K562 (cell line): ENCODE measurements at regions not wholly inside any gene's neighbourhood (a gene's known extent, or its start where the extent isn't known, plus 50 kb on each side); places are given as distances from the start of the nearest gene placed in this dataset.

Experiments used
- ATAC-seq: fragments of 200-7000 bp; cut with Tn5 transposase; 3 replicates; pipeline ENCODE4 v1.9.1; 2020; ENCODE audit warnings: moderate library complexity
- BruUV-seq: library from RNA; stranded (reverse); fragments of 400-500 nt; replicated peaks from 2 replicates; lab custom pipeline; 2021; lab: Mats Ljungman, UMichigan
- CTCF ChIA-PET: fragments of 300-600 bp; formaldehyde crosslinking; extraction: SDS; loops from one replicate; lab custom pipeline; 2021; ENCODE audit warnings: low intra/inter-chr PET ratio; lab: Yijun Ruan, JAX
- POLR2A ChIA-PET: fragments of 300-600, 350-650 bp; sonication (Branson Sonifier 250); formaldehyde crosslinking; extraction: SDS; loops from one replicate; lab custom pipeline; 2021; ENCODE audit warnings: antibody characterized with exemption, inconsistent platforms; lab: Yijun Ruan, JAX
- DNase-seq, 4 experiments: peaks; one replicate each; pipeline versions ENCODE4 v3.0.0 to v3.0.0-alpha.2; 2011 to 2018; ENCODE audit warnings: low spot score in 3 of 4, mixed read lengths in 3 of 4; ENCODE audit errors: extremely low read depth in 1 of 4
- FAIRE-seq: peaks from 2 replicates; lab custom pipeline; 2011; peaks lifted over from hg19 to GRCh38; lab: Jason Lieb, UNC
- H2AFZ ChIP-seq: 2 replicates; pipeline ENCODE4 v1.6.0; 2011; ENCODE audit warnings: low read depth, low read length, control low read depth, inconsistent platforms
- H3K27ac ChIP-seq: fragments of 200-600 bp; 3 replicates; pipeline ENCODE4 v1.8.0; 2011; ENCODE audit warnings: low read depth, mild to moderate bottlenecking, control low read depth, inconsistent platforms, low read length, moderate library complexity, mixed read lengths; ENCODE audit errors: extremely low read depth
- H3K27me3 ChIP-seq, 2 experiments: fragments of 300-600 bp in 1 of 2; 2 replicates in 1 of 2; 3 replicates in 1 of 2; pipeline versions ENCODE4 v1.6.0 to v1.8.0; 2011; ENCODE audit warnings: inconsistent platforms in 2 of 2, low read length in 2 of 2, mild to moderate bottlenecking in 1 of 2, mixed read lengths in 1 of 2, moderate library complexity in 1 of 2; ENCODE audit not compliant: control insufficient read depth in 2 of 2, insufficient read depth in 2 of 2
- H3K36me3 ChIP-seq: fragments of 300-600 bp; 3 replicates; pipeline ENCODE4 v1.8.0; 2011; ENCODE audit warnings: mild to moderate bottlenecking, low read length, inconsistent platforms; ENCODE audit not compliant: control insufficient read depth, insufficient read depth
- H3K4me1 ChIP-seq, 2 experiments: fragments of 200-600 bp in 1 of 2; replicated peaks in 1 of 2; 2 replicates in 1 of 2; 3 replicates in 1 of 2; pipeline versions ENCODE4 v1.5.1 to v1.8.0; 2011; ENCODE audit warnings: inconsistent platforms in 2 of 2, low read length in 2 of 2, mild to moderate bottlenecking in 1 of 2, mixed read lengths in 1 of 2, moderate library complexity in 1 of 2; ENCODE audit not compliant: control insufficient read depth in 2 of 2, insufficient read depth in 2 of 2
- H3K4me2 ChIP-seq: 2 replicates; pipeline ENCODE4 v1.6.1; 2011; ENCODE audit warnings: low read length, control low read depth, inconsistent platforms, mixed read lengths; ENCODE audit not compliant: insufficient read depth
- H3K4me3 ChIP-seq: fragments of 200-600 bp; sonication (generic), shearing (Covaris generic); 2 replicates; pipeline ENCODE4 v1.5.1; 2016; ENCODE audit warnings: control low read depth, inconsistent platforms
- H3K79me2 ChIP-seq: fragments of 200-600 bp; 3 replicates; pipeline ENCODE4 v1.8.0; 2011; ENCODE audit warnings: low read length, inconsistent platforms; ENCODE audit not compliant: control insufficient read depth, insufficient read depth
- H3K9ac ChIP-seq, 2 experiments: 2 replicates each; pipeline versions ENCODE4 v1.6.0 to v1.6.1; 2011; ENCODE audit warnings: low read depth in 2 of 2, low read length in 2 of 2, control low read depth in 1 of 2, inconsistent platforms in 1 of 2, mild to moderate bottlenecking in 1 of 2, mixed read lengths in 1 of 2; ENCODE audit not compliant: insufficient read depth in 1 of 2
- H3K9me1 ChIP-seq: one replicate; pipeline ENCODE4 v1.6.0; 2011; ENCODE audit warnings: inconsistent platforms, mild to moderate bottlenecking, low read length, moderate library complexity; ENCODE audit not compliant: control insufficient read depth, insufficient read depth
- H3K9me3 ChIP-seq: replicated peaks from 2 replicates; pipeline ENCODE4 v1.5.1; 2011; ENCODE audit warnings: low read depth, low read length, inconsistent platforms; ENCODE audit not compliant: control insufficient read depth, insufficient read depth
- H4K20me1 ChIP-seq: replicated peaks from 2 replicates; pipeline ENCODE4 v1.6.1; 2011; ENCODE audit warnings: low read length, inconsistent platforms, mixed read lengths; ENCODE audit not compliant: control insufficient read depth, insufficient read depth
- BCOR ChIP-seq: fragments of 450-650 bp; IDR thresholded peaks from 2 replicates; pipeline ENCODE4 v1.6.1; 2016
- CHAMP1 ChIP-seq: fragments of 450-650 bp; IDR thresholded peaks from 2 replicates; pipeline ENCODE4 v1.6.1; 2016; ENCODE audit warnings: mild to moderate bottlenecking
- CLOCK ChIP-seq: fragments of 250-450 bp; sonication (Bioruptor Pico); IDR thresholded peaks from 2 replicates; pipeline ENCODE4 v1.4.0; 2020; ENCODE audit warnings: mild to moderate bottlenecking, moderate library complexity, borderline replicate concordance
- FOS ChIP-seq: IDR thresholded peaks from 3 replicates; pipeline ENCODE4 v1.6.1; 2011; ENCODE audit not compliant: insufficient read length; ENCODE audit errors: extremely low read depth
- FUS ChIP-seq: fragments of 200-400 bp; formaldehyde crosslinking; optimal IDR thresholded peaks from 2 replicates; pipeline ENCODE3; 2017; ENCODE audit warnings: low read depth, low read length
- HIVEP1 ChIP-seq: fragments of 250-450 bp; sonication (Bioruptor Pico); IDR thresholded peaks from 2 replicates; pipeline ENCODE4 v1.4.0; 2020; ENCODE audit warnings: mild to moderate bottlenecking
- KLF1 ChIP-seq: fragments of 450-650 bp; IDR thresholded peaks from 2 replicates; pipeline ENCODE4 v1.6.1; 2016; ENCODE audit warnings: missing genetic modification characterization, missing compliant biosample characterization
- MAFF ChIP-seq: IDR thresholded peaks from 2 replicates; pipeline ENCODE4 v1.6.1; 2012; ENCODE audit warnings: low read length, improper control_type of control experiment
- MXI1 ChIP-seq: IDR thresholded peaks from 2 replicates; pipeline ENCODE4 v1.6.1; 2011; ENCODE audit warnings: low read depth, mild to moderate bottlenecking, improper control_type of control experiment, low read length
- OTX1 ChIP-seq: fragments of 450-650 bp; formaldehyde crosslinking; IDR thresholded peaks from 2 replicates; pipeline ENCODE4 v1.4.0; 2022; ENCODE audit warnings: mild to moderate bottlenecking
- PHB ChIP-seq: fragments of 250-450 bp; sonication (Bioruptor Pico); IDR thresholded peaks from 2 replicates; pipeline ENCODE4 v1.5.0; 2021
- POU5F1 ChIP-seq: fragments of 150-350 bp; IDR thresholded peaks from 2 replicates; pipeline ENCODE4 v1.6.1; 2014; ENCODE audit warnings: borderline replicate concordance, low read length, low read depth, mild to moderate bottlenecking; ENCODE audit not compliant: partially characterized antibody
- PURB ChIP-seq: sonication (generic); formaldehyde crosslinking; IDR thresholded peaks from 2 replicates; pipeline ENCODE4 v1.9.0; 2021; ENCODE audit warnings: low read depth, mild to moderate bottlenecking, missing genetic modification reagents
- ZBTB12 ChIP-seq: fragments of 250-450 bp; sonication (Bioruptor Pico); IDR thresholded peaks from 2 replicates; pipeline ENCODE4 v1.4.0; 2020
- ZNF184 ChIP-seq: sonication (generic); formaldehyde crosslinking; IDR thresholded peaks from 2 replicates; pipeline ENCODE4 v1.5.0; 2020; ENCODE audit warnings: missing genetic modification reagents
- ZNF589 ChIP-seq: fragments of 200-800 bp; sonication (Bioruptor generic); IDR thresholded peaks from 2 replicates; pipeline ENCODE4 v1.6.1; 2016; ENCODE audit warnings: low read depth, missing genetic modification characterization, missing compliant biosample characterization
- WGBS: fragments of 100-300 bp; shearing (Covaris generic); methylation state at CpG from one replicate; pipeline ENCODE4 v1.1.6; 2016; ENCODE audit warnings: low coverage, mixed read lengths; ENCODE audit not compliant: insufficient coverage; ENCODE audit errors: missing lambda C conversion rate; 5-methylcytosine and 5-hydroxymethylcytosine counted together
- in situ Hi-C: fragments of 300-500 bp; cut with MboI; formaldehyde crosslinking; loops from 4 replicates; pipeline ENCODE4 v1.15.0; 2018; ENCODE audit warnings: inconsistent platforms, mixed read lengths
- intact Hi-C: fragments of 100-400 bp; cut with micrococcal nuclease; formaldehyde crosslinking; loops from 2 replicates; pipeline ENCODE4 v1.14.2; 2022
- TF ChIP-seq, protein P1 (sequence below): fragments of 250-450 bp; sonication (Bioruptor Pico); IDR thresholded peaks from 2 replicates; pipeline ENCODE4 v1.6.1; 2021; ENCODE audit warnings: mild to moderate bottlenecking
- TF ChIP-seq, protein P2 (sequence below): sonication (generic); formaldehyde crosslinking; IDR thresholded peaks from 2 replicates; pipeline ENCODE4 v1.8.1; 2023; ENCODE audit warnings: mild to moderate bottlenecking, missing genetic modification reagents

- ATAC-seq (no peak), DNase-seq (no peak), FAIRE-seq (no peak)
- no TSS peak for BruUV-seq
- ChIA-PET POLR2A (no interaction called here), CTCF (no interaction called here)
- Histone ChIP-seq H3K4me2 (no peak overlapping the region), H3K9ac (no peak overlapping the region), H3K27ac (no peak overlapping the region), H3K79me2 (no peaks in the 10 kb centered on the region), H3K27me3 (no peaks in the 10 kb centered on the region), H3K4me1 (no peaks in the 10 kb centered on the region), H3K9me1 (no peaks in the 10 kb centered on the region), H2AFZ (no peak overlapping the region), H4K20me1 (no peaks in the 10 kb centered on the region), H3K4me3 (no peak overlapping the region), H3K36me3 (no peaks in the 10 kb centered on the region), H3K9me3 (no peaks in the 10 kb centered on the region)
- intact Hi-C loops (no loop called here), in situ Hi-C loops (no loop called here)
- 4% methylated on average over 2 of the region's 2 CpGs for WGBS
- TF ChIP-seq KLF1 (tag), result no peak
- TF ChIP-seq MXI1, result no peak
- TF ChIP-seq CHAMP1, result no peak
- TF ChIP-seq, protein P1, sequence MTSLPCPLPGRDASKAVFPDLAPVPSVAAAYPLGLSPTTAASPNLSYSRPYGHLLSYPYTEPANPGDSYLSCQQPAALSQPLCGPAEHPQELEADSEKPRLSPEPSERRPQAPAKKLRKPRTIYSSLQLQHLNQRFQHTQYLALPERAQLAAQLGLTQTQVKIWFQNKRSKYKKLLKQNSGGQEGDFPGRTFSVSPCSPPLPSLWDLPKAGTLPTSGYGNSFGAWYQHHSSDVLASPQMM (CRISPR knock-in tag), result no peak
- TF ChIP-seq ZNF589, result no peak
- TF ChIP-seq MAFF, result no peak
- TF ChIP-seq ZBTB12 (CRISPR knock-in tag), result no peak
- TF ChIP-seq FUS, result no peak
- TF ChIP-seq ZNF184 (CRISPR knock-in tag), result no peak
- TF ChIP-seq, protein P2, sequence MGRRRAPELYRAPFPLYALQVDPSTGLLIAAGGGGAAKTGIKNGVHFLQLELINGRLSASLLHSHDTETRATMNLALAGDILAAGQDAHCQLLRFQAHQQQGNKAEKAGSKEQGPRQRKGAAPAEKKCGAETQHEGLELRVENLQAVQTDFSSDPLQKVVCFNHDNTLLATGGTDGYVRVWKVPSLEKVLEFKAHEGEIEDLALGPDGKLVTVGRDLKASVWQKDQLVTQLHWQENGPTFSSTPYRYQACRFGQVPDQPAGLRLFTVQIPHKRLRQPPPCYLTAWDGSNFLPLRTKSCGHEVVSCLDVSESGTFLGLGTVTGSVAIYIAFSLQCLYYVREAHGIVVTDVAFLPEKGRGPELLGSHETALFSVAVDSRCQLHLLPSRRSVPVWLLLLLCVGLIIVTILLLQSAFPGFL (CRISPR knock-in tag), result no peak
- TF ChIP-seq HIVEP1, result no peak
- TF ChIP-seq POU5F1, result no peak
- TF ChIP-seq OTX1 (CRISPR knock-in tag), result no peak
- no peak for TF ChIP-seq FOS
- no peak for TF ChIP-seq PHB (CRISPR knock-in tag)
- no peak for TF ChIP-seq BCOR
- TF ChIP-seq CLOCK (CRISPR knock-in tag), result no peak
- TF ChIP-seq PURB, result no peak
These were observed 81.2 kb upstream of the DSEL start for GRCh38 chr18:67597759-67598158.
